Amniotic epithelial cell (primary cell): ENCODE measurements at regions not wholly inside any gene's neighbourhood (a gene's known extent, or its start where the extent isn't known, plus 50 kb on each side); places are given as distances from the start of the nearest gene placed in this dataset.
"Not testable (repeated sequence)": the region's sequence is repeated elsewhere in the genome, so short reads cannot be mapped to it uniquely, and the experiment has no call there.

Experiments used
- DNase-seq: peaks from one replicate; pipeline ENCODE4 v3.0.0-alpha.2; 2010; ENCODE audit warnings: low read depth

GRCh38 chr6:163733061-163733460 is 318.5 kb downstream of the QKI start:
- no peak for DNase-seq

DNA sequence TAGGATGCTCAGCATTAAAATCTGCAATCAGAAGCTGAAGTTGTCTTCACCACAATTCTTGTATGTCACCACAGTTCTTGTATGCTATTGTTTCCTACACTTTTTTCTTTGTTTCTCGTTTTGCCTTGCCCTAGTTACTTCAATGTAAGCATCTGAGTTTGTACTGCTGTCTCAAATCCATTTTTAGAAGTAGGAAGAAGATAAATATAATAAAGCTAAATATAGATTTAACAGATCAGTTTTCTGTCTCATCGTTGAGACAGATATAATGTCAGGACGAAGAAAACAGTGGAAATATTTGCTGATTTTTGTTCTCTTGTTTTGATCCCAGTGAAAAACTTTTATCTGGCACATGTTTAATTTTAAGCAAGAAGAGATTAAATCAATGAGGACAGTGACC is 318.0 kb downstream of the QKI start:
- DNase-seq: no peak

GRCh38 chr6:163732014-163732351 is 317.5 kb downstream of the QKI start:
- DNase-seq: not testable (repeated sequence)

GRCh38 chr6:163731215-163732013 is 316.9 kb downstream of the QKI start:
- no peak for DNase-seq

GRCh38 chr6:163730246-163731210 is 316.0 kb downstream of the QKI start:
- no peak for DNase-seq

DNA sequence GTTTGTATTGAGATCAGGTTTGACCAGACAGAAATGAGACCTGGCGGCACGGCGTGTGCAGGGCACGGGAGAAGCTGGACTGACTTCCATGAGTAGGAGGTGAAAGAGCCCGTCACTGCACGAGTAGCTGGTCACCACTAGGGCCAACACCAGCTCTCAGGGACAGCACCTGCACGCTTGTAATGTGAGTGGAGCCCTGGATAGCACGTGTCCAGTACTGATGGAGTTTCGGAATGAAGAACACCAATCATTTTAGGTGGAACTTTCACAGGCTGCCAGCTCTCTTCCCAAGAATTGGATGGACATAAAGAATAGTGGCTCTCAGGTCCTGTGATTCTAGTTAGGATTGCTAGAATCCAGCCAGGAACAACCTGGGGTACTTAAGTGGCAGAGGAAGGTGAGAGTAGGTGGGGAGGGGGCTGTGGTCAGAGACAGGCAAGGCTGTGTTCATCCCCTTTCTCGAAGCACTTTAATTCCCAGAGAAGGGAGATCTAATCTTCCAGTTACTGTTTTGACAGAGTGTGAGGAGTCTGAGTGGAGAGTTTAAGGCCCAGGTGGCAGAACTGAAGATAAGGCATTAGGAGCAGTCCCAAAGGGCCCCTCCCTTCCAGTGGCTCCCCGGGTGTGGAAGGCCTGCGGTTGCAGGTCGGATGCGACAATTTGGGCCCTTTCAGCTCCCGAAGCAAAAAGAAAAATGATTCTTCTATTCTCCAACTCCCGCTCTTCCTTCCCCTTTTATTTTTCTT is 314.8 kb downstream of the QKI start:
- no peak for DNase-seq

- DNase-seq: no peak
Measured at GRCh38 chr6:163728442-163729126, 314.1 kb downstream of the QKI start.

GRCh38 chr6:163726037-163726695 is 311.6 kb downstream of the QKI start:
- DNase-seq: no peak

- no peak for DNase-seq
Measured at GRCh38 chr6:163725008-163725941, 310.8 kb downstream of the QKI start.

DNA sequence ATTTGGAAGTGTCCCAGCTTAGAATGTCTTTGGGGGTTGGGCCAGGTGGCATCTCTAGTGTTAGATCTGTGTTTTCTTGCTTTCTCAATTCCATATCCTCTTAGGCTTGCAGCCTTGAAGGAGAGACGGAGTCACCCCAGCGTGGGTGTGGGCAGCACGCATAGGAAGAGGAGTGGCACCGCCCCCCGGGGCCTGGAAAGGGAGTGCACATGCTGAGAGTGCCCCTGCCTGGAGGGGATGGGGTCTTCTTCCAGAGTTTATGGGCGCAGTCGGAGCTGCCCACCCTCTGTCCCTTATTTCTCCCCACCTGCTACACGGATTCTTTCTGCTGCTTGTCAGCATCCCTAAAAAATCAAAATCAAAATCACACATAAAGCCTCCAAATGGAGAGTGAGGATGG is 309.7 kb downstream of the QKI start:
- DNase-seq: no peak

GRCh38 chr6:163723759-163724158 is 309.2 kb downstream of the QKI start:
- no peak for DNase-seq

GRCh38 chr6:163721922-163722692 is 307.6 kb downstream of the QKI start:
- DNase-seq: no peak

- DNase-seq: no peak
Measured at GRCh38 chr6:163721435-163721834, 306.9 kb downstream of the QKI start.

DNA sequence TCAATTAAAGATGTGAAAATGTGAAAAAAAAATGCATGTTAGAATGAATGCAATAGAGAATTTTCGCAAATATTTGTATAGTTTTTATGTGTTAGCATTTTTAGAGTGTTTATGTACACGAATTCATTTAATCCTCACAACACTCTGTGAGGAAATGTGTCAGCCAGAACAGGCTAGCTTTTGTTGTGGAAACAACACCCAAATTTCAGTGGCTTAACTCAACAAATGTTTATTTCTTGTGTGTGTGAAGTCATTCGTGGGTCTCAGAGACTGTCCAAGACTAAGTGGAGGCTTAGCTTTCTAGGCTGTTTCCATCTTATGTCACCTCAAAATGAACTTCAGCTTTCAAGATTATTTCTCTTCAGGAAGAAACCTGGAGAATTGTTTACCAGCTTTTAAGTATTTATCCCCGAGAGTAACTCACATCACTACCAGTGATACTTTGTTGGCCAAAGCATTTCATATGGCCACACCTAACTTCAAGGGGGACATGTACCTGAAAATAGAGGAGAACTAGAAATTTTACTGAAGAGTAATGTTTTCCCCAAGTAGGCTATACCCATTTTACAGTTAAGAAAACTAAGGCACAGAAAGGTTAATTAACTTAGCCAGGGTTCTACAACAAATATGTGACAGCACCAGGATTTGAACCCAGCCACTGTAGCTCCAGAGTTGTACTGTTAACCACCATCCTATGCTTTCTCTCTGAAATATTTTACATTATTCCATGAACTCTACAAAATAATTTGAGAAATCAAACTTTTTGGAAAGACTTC is 306.1 kb downstream of the QKI start:
- no peak for DNase-seq

DNA sequence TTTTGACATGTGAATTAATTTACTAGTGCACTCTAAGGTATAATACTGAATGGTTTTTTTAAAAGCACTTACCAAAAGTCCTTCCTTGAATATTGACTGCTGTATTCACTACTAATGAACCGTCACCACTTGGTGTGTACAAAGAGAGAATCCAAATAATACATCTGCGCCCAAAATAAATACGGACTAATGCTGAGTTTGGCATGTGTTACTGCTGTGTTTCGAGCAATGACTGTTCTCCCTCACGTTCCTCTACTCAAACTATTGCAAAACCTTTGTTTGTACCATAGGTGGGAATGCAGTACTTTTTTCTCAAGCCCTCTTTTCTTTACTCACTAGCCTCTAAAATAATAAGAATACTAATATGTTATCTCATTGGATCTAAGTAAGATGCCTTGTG is 305.5 kb downstream of the QKI start:
- no peak for DNase-seq

- DNase-seq: no peak
Measured at GRCh38 chr6:163719028-163719742, 304.7 kb downstream of the QKI start.

DNA sequence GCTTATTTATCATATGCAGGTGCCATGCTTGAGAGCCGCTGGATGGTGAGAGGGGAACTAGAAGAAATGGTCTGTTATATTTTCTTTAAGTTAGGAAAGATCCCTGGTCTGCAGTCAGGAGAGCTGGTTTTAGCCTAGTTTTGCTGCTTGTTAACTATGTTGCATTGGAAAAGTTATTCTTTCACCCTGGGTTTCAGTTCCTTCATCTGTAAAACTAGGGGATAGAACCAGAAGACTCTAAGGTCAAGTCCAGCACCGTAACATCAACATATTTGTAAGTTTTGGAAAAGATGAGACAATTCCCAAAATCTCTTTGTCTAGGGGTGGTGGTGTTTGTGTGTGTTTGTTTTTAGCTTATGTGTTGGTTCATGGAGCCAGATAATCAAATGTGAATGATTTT is 304.0 kb downstream of the QKI start:
- DNase-seq: no peak
